ENCODE measurements at regions not wholly inside any gene's neighbourhood (a gene's known extent, or its start where the extent isn't known, plus 50 kb on each side); places are given as distances from the start of the nearest gene placed in this dataset.

GRCh38 chr1:234554218-234554697, 55.7 kb downstream of the IRF2BP2 start:
- no peak for DNase-seq

DNA sequence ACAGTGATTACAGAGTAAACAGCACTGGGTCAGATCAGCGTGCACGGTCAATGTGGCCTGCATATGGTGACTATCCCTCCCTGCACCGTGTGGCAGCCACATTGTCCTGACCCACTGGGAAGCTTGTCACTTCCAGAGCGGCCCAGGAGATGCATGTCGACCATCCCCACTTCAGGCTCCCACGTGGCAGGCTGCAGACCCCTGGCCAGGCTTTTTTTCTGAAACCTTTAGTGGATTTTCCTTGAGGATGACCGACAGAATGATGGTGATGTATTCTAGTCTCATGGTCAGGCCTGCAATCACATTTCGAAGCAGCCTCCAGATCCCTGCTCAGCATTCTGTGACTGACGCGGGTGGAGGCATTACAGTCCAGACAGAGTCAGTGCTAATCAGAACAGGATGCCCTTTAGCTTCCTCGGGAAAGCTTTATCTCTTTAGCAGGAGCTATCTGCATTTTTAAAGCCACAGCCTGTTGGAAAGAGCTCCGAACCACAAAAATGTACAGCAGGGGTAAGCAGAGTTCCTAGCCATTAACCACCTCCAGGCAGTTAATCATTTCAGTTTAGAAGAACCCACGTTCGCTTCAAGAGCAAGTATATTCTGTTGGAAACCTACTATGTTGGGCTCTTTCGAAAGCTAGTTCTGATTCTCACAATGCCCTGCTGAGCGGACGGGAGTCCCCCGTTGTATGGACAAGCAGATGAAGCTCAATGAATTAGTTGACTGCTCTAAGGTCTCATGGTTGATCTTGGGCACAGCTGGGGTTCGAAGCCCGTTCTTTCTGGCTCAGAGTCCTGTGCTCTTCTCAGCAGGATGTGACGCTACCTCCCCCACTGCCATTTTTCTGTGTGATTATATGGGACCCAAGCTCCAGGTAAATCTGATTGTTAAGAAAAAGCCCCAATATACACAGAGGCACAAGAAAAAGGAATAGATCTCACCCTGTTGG, 56.5 kb downstream of the IRF2BP2 start:
- no peak for DNase-seq

DNA sequence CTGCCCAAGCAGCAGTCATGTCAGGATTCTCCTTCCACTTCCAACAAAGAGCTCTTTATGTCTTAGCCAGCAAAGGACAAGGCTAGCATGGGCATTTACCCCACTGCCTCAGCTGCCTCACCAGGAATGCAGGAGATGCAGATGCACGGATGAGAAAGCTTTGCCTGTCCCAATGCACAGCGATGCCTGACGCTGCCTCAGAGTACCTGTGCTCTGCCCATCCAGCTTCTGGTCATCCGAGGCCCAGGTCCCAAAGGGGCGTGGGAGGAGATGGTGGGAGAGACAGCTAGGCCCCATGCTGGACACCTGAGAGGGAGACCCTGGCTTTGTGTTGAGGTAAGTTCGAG, 59.0 kb downstream of the IRF2BP2 start:
- no peak for DNase-seq

- DNase-seq, result no peak
Measured at GRCh38 chr1:234550341-234551031, 59.5 kb downstream of the IRF2BP2 start.

GRCh38 chr1:234549447-234550021, 60.4 kb downstream of the IRF2BP2 start:
- DNase-seq, result no peak

GRCh38 chr1:234546890-234547788, 62.8 kb downstream of the IRF2BP2 start:
- no peak for DNase-seq

DNA sequence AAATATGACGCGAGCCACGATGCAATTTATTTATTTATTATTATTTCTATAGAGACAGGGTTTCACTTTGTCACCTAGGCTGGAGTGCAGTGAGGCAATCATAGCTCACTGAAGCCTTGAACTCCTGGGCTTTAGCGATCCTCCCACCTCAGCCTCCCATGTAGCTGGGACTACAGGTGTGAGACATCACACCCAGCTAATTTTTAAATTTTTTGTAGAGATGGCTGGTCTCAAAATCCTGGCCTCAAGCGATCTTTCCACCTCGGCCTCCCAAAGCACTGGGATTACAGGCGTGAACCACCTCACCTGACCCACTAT, 63.6 kb downstream of the IRF2BP2 start:
- no peak for DNase-seq

- peak; percentile 29 for DNase-seq
Measured at GRCh38 chr1:234545517-234546386, 64.2 kb downstream of the IRF2BP2 start.

GRCh38 chr1:234544087-234544579, 65.2 kb upstream of the TARBP1 start:
- DNase-seq, result peak; percentile 81

DNA sequence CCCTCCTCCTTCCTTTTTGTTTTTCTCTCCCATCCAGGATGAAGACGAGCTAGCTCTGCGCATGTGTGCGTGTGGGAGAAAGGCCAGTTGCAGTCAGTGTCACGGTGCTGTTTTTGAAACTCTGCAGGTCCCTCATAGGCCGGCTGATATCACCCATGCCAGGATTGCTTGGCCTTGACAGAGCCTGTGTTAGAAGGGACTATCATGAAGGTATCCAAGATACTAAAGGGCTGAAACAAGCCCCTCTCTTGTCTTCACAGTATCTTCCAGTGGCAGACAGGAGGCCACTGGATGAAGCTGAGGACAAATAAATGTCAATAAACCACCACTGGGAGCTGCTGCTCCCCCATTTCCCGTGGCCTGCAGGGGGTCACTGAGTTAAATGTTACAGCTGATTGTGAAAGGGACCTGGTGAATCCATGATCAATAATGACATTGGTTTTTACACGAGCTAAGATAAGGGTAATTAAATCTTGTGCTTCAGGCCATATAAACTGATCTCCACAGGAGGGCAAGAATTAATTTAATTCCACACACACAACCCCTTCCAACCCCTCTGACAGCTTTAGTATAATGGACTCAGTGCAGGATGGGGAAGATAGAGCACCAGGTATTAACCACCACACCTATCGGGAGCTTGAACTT, 64.6 kb upstream of the TARBP1 start:
- no peak for DNase-seq

DNA sequence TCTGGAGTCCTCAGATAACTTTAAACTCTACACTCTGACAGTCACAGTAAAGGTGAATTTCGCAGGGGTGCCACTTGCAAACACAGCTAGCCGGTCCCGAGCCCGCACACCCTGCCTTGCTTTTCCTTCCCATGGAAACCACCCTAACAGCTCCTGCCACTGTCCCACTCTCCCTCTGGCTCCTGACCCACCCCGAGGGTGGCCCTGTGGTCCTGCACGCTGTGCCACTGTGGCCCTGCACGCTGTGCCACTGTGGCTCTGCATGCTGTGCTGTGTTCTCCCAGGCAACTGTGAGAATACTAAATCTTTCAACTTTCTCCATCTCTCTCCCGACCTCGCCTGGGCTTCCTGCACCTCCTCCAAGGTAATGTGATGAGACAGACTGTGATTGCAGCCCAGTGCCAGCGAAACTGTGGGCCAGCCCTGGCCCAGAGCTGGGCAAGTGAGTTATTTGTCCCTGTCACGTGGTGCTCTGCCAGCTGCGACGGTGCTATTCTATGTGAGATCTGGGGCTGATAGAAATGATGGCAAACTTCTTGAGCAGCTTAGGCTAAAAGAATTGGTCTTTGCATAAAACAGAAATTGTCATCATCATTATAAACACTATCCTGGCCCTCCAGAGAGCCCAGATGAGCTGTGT, 63.4 kb upstream of the TARBP1 start:
- DNase-seq, result no peak

DNA sequence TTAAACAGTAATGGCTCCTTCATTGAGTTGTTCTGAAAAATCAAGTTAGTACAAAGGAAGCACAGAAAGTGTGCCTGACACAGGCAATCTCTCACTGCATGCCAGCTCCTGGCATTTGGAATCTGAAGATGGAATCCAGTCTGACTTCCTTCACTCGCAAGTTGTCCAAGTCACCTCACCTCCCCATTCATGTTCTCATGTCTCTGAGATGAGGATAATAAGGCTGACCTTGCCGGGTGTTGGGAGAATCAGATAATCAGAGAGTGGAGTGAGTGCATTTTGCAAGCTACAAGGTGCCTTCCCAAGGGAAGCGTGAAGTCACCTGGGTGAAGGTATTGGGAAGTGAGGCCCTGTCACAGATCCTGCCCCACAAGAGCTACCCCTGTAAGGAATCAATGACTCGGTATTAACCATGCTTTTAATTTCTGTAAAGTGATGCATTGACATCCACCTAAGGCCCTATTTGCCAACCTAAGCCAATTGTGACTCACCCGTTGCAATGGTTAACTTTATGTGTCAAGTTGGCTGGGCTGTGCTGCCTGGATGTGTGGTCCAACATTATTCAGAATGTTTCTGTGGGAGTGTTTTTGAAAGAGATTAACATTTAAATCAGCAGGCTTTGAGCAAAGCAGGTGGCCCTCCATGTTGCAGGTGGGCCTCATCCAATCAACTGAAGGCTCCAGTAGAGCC, 62.5 kb upstream of the TARBP1 start:
- DNase-seq, result no peak

DNA sequence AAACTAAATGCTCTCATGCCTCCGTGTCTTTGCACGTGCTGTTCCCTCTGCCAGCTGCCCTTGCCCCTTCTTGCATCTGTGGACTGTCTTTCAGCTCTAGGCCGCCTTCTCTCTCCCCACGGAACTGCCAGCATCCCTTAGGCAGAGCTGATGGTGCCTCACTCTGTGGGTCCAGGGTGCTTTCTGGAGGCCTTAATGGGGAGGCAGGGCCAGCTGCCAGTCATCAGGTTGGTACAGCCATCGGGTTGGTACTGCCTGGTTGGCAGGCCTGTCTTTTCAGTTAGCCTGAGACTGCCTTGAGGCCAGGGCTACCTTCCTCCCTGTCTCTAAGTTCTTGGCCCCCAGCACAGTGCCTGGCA, 61.4 kb upstream of the TARBP1 start:
- no peak for DNase-seq

DNA sequence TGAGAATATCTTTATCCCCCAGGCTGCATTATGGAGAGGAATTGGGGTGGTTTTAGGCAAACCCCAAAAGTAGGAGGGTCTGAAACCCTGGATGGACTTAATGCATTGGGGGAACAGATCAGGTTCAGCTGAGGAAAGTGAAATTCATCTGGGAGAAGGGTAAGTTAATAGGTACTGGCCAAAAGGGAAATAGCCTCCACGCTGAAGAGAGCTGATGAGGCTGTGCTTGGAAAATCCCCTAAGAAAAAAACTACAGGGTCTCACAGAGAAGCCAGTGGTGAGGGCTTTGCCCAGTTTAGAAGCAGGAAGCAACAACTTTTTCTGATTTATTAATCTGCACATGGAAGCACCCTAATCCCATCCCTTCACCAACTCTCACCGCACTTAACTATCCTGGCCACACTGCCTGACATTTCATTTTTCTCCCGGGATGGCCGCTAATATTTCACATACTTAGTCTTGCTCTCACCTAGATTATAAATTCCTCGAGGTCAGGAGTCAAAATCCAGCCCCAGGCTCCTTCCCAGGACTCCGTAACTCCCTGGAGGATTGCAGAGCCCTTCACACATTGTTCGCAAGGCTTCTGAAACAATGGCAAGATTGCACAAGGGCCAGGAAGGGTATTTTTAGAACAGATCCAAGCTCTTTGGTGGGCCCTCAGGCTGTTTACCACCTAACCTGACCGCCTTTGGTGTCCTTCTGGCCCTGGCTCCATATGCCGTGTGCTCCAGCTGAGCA, 60.9 kb upstream of the TARBP1 start:
- no peak for DNase-seq

- no peak for DNase-seq
Measured at GRCh38 chr1:234538930-234539649, 60.1 kb upstream of the TARBP1 start.

- no peak for DNase-seq
Measured at GRCh38 chr1:234538062-234538731, 59.2 kb upstream of the TARBP1 start.

DNA sequence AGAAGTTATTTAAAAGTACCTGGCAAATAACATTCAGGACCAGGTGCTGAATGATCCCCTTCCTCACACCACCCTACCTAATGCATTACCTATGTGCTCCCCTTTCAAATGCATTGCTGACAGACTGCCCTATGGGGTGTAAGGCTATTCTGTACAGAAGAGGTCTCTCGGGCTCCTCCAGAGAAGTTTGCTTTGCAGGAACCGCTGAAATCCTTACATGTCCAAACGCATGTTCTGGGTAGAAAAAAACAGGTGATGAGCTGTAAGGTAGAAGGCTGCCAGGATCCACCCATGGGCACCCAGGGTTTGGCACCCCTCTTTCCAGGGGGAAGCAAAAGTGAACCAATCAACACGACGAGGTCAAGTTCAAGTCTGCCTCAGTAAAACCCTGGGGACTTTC, 58.3 kb upstream of the TARBP1 start:
- no peak for DNase-seq

GRCh38 chr1:234536741-234537140, 57.8 kb upstream of the TARBP1 start:
- DNase-seq, result no peak

Data from NCI-H1417 treated with DMSO at 0.1 percent for 48 hours (cell line).